Activated naive CD4-positive, alpha-beta T cell treated with anti-CD3 and anti-CD28 coated beads, Interleukin-2, amount 50 U/mL, for 72 hours (primary cell): ENCODE measurements at regions not wholly inside any gene's neighbourhood (a gene's known extent, or its start where the extent isn't known, plus 50 kb on each side); places are given as distances from the start of the nearest gene placed in this dataset.
"Not testable (repeated sequence)": the region's sequence is repeated elsewhere in the genome, so short reads cannot be mapped to it uniquely, and the experiment has no call there.

ENCODE experiments used
- ATAC-seq, 2 donors: fragments of 150-1000 bp; cut with Tn5 transposase; 2 replicates each; pipeline ENCODE4 v1.10.0; 2021; ENCODE audit warnings: mild to moderate bottlenecking in 2 of 2, moderate library complexity in 2 of 2
- DNase-seq, 2 donors: peaks; one replicate each; pipeline ENCODE4 v3.0.0; 2021 to 2022; ENCODE audit warnings: low spot score in 2 of 2
- H3K27ac Mint-ChIP-seq, 2 donors: one replicate each; pipeline ENCODE4 v1.8.0; 2022; ENCODE audit warnings: mild to moderate bottlenecking in 2 of 2, mixed read lengths in 2 of 2
- H3K36me3 Mint-ChIP-seq, 2 donors: one replicate each; pipeline ENCODE4 v1.8.0; 2022; ENCODE audit warnings: mixed read lengths in 2 of 2
- H3K9me3 Mint-ChIP-seq, 2 donors: one replicate each; pipeline ENCODE4 v1.8.0; 2022; ENCODE audit warnings: mixed read lengths in 2 of 2

GRCh38 chr6:91994787-91995186, 1407.9 kb upstream of the MAP3K7 start:
- no peak for DNase-seq
- Mint-ChIP-seq H3K36me3 (peaks cover 0 to 14% of the 10 kb centered on the region in 2 donors), H3K27ac (no peak overlapping the region), H3K9me3 (peaks cover 23 to 30% of the 10 kb centered on the region in 2 donors)
- no peak for ATAC-seq

DNA sequence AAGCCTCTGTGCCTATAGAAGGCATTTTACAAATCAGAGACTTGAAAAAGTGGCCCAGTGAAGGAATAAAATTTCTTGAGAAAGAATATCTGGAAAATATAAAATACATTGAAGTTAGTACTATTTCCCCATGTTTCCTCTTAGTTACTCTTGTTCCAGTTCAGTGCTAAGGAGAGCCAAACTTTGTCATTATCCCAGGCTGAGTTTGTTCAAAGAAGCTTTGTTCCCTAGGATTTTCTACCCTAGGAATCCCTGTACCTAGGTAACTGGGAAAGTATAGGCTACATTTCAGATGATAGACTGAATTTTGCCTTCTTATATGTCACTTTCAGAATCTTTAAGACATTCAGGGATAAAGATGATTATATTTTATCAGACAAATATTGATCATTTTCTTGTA, 1395.7 kb upstream of the MAP3K7 start:
- ATAC-seq (no peak), DNase-seq (no peak)
- no peak overlapping the region for H3K27ac Mint-ChIP-seq
- H3K9me3 Mint-ChIP-seq, result peaks cover 1 to 3% of the 10 kb centered on the region in 2 donors
- no peaks in the 10 kb centered on the region for H3K36me3 Mint-ChIP-seq

- no peak for ATAC-seq
- Mint-ChIP-seq H3K9me3 (peaks cover 17 to 27% of the 10 kb centered on the region in 2 donors), H3K27ac (no peak overlapping the region), H3K36me3 (peaks cover 0 to 6% of the 10 kb centered on the region in 2 donors)
- DNase-seq, result no peak
Measured at GRCh38 chr6:91976797-91977196, 1389.9 kb upstream of the MAP3K7 start.

- Mint-ChIP-seq H3K9me3 (peaks cover 14 to 26% of the 10 kb centered on the region in 2 donors), H3K27ac (no peak overlapping the region), H3K36me3 (peaks cover 0 to 10% of the 10 kb centered on the region in 2 donors)
- DNase-seq, result no peak
- ATAC-seq, result no peak
Measured at GRCh38 chr6:91970700-91971099, 1383.8 kb upstream of the MAP3K7 start.

GRCh38 chr6:91965872-91966271, 1379.0 kb upstream of the MAP3K7 start:
- peaks cover 19 to 20% of the 10 kb centered on the region in 2 donors for H3K9me3 Mint-ChIP-seq
- H3K27ac Mint-ChIP-seq, result no peak overlapping the region

GRCh38 chr6:91961671-91962070, 1374.8 kb upstream of the MAP3K7 start:
- Mint-ChIP-seq H3K36me3 (no peaks in the 10 kb centered on the region), H3K9me3 (peaks cover 17 to 18% of the 10 kb centered on the region in 2 donors), H3K27ac (no peak overlapping the region)
- ATAC-seq (no peak), DNase-seq (no peak)

More at GRCh38 chr6:91965872-91966271, 1379.0 kb upstream of the MAP3K7 start:
- no peak for ATAC-seq
- peaks cover 0 to 4% of the 10 kb centered on the region in 2 donors for H3K36me3 Mint-ChIP-seq
- DNase-seq, result no peak

DNA sequence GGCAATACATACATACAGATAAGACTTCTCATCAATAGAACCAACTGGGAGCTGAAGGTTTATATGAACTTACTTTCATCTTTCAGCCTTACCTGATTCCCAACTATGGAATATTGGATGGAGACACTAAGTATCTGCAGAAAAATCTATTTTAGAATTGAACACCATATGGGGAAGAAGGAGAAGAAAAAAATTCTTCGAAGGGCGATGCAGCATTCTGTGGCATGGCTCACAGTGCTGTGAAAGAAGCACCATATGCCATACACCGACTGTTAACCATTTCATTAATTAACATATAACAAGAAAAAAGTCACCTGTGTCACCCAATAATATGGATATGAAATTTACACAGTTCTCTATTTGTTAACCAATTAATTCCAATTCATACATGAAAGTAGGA, 1374.4 kb upstream of the MAP3K7 start:
- Mint-ChIP-seq H3K27ac (no peak overlapping the region), H3K36me3 (no peaks in the 10 kb centered on the region), H3K9me3 (peaks cover 12 to 18% of the 10 kb centered on the region in 2 donors)
- ATAC-seq (no peak), DNase-seq (no peak)

DNA sequence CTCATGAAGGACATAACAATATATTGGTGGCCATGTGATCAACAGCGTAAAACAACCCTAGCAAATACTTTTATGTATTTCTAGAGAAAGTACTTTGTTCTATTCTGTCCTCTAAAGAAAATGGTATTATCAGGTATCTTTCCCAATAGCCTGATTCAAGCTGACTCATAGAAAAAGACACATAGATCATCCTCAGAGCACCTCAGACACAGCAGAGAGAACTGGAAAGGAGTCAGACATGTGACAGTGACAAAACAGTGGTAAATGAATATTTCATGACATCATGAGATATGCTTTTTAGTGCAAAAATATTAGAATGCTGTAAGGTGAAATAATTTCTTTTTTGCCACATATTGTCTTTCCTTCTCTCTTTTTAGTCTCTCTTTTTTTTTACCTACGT, 1355.0 kb upstream of the MAP3K7 start:
- peaks cover 7 to 25% of the 10 kb centered on the region in 2 donors for H3K9me3 Mint-ChIP-seq
- DNase-seq, result no peak
- peaks cover 6 to 9% of the 10 kb centered on the region in 2 donors for H3K36me3 Mint-ChIP-seq
- H3K27ac Mint-ChIP-seq, result no peak overlapping the region
- ATAC-seq, result no peak

DNA sequence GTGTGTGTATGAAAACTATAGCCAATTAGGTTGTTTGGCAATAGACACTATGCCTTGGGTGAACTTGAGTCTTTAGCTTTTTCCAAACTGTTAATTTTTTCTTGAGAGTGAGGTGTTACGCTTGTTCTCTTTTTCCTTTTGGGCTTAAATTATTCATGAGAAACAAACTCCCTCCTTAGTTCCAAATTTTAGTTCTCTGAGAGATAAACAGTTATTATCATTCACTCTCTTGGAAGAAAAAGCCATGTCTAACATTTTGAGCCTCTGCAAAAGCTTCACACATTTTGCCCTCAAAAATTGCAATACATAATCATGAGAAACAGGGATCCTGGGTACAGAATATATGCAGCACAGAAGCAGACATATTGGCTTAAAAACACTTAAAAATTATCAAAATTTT, 1353.9 kb upstream of the MAP3K7 start:
- H3K9me3 Mint-ChIP-seq, result peaks cover 5 to 23% of the 10 kb centered on the region in 2 donors
- H3K27ac Mint-ChIP-seq, result no peak overlapping the region
- DNase-seq (no peak), ATAC-seq (no peak)
- peaks cover 6 to 9% of the 10 kb centered on the region in 2 donors for H3K36me3 Mint-ChIP-seq

GRCh38 chr6:91926827-91927226, 1340.0 kb upstream of the MAP3K7 start:
- Mint-ChIP-seq H3K9me3 (peaks cover 12 to 17% of the 10 kb centered on the region in 2 donors), H3K27ac (no peak overlapping the region), H3K36me3 (no peaks in the 10 kb centered on the region)
- DNase-seq (no peak), ATAC-seq (no peak)

- Mint-ChIP-seq H3K9me3 (peaks cover 12 to 17% of the 10 kb centered on the region in 2 donors), H3K27ac (no peak overlapping the region), H3K36me3 (no peaks in the 10 kb centered on the region)
- ATAC-seq (no peak), DNase-seq (no peak)
Measured at GRCh38 chr6:91926361-91926760, 1339.5 kb upstream of the MAP3K7 start.

DNA sequence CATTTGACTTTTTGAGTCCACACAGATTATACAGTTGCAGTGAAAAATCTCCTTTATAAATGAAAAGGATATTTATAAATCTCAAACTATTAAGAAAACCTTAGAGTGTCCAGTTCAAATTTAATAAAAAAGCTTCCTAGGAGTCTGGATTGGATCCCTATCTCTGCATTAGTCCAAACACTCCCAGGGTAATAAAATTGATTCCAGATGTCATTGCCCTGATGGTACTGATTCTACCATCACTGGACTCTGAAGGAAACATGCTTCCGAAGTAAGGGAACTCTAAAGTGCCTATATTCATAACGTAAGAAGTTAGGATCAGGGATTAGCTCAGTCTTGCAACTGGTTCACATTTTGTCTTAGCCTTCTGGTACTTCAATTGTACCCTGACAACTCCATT, 1325.1 kb upstream of the MAP3K7 start:
- no peaks in the 10 kb centered on the region for H3K36me3 Mint-ChIP-seq
- DNase-seq, result no peak
- H3K27ac Mint-ChIP-seq, result no peak overlapping the region
- H3K9me3 Mint-ChIP-seq, result peaks cover 12 to 13% of the 10 kb centered on the region in 2 donors
- no peak for ATAC-seq

DNA sequence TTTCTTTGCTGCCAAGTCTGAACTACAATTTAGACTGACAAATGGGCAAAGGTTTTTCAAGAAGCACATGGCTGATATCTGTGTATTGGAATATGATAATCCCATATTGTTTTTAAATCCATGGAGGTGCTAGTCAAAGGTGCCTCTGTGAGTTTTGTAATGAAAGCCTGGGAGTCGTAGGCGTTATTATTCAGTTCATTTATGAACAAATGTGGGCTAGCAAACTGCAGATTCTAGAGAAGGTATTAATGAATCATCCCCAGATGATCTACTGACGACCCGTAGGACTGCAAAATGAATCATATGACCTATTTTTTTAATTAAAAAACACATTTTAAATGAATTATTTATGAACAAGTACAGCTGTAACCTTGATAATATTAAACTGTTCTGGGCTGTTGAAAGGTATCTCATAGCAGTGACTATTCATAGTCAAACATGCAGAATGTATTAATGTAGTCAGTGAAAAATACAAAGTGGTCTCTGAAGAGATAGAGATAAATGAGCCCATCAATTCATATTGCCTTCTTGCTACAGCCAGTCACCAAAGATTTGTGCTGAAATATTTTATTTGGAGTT, 1317.8 kb upstream of the MAP3K7 start:
- H3K36me3 Mint-ChIP-seq, result no peaks in the 10 kb centered on the region
- no peak overlapping the region for H3K27ac Mint-ChIP-seq

DNA sequence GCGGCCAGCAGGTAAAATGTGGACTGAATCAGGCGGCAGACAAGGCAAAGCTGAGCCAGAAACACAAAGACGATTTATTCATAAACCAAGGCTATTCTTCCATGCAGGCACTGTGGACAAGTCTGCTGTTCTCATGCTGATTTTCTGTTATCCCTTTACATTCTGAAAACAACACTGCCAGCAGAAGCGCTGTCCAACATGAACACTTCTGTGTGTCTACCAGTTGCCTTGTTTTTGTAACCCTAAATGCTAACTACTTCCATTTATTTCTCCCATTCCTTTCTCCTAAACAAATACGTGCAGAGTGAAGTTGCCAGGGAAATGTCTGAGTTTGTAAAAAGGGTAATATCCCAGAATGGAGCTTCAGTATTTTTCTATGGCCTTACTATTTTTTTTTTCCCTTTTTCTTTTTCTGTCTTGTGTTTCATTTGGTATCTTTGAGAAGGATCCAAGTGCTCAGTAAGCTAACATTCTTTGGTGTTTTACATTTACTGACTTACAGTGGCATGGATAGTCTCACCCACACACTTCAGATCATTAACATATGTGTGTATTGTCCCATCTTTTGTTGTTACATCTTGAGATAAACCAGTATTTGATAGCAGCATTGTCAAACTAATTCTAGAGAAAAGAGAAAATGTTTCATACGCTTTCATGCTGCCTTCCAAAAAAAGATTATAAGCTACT, 1308.9 kb upstream of the MAP3K7 start:
- Mint-ChIP-seq H3K9me3 (peaks cover 19 to 34% of the 10 kb centered on the region in 2 donors), H3K27ac (no peak overlapping the region), H3K36me3 (peaks cover 0 to 12% of the 10 kb centered on the region in 2 donors)
- DNase-seq (no peak), ATAC-seq (no peak)

More for the DNA sequence above, 1317.8 kb upstream of the MAP3K7 start:
- no peak for DNase-seq
- peaks cover 12 to 27% of the 10 kb centered on the region in 2 donors for H3K9me3 Mint-ChIP-seq
- no peak for ATAC-seq

DNA sequence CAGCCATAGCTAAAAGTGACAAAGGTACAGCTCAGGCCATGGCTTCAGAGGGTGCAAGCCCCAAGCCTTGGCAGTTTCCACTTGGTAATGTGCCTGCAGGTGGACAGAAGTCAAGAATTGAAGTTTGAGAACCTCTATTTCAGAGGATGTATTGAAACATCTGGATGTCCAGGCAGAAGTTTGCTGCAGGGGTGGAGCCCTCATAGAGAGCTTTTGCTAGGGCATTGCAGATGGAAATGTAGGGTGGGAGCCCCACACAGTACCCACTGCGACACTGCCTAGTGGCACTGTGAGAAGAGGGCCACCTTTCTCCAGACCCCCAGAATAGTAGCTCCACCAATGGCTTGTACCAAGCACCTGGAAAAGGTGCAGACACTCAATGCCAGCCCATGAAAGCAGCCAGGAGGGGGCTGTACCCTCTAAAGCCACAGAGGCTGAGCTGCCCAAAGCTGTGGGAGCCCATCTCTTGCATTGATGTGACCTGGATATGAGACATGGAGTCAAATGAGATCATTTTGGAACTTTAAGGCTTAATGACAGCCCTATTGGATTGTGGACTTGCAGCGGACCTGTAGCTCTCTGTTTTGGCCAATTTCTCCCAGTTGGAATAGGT, 1299.4 kb upstream of the MAP3K7 start:
- H3K27ac Mint-ChIP-seq, result no peak overlapping the region

DNA sequence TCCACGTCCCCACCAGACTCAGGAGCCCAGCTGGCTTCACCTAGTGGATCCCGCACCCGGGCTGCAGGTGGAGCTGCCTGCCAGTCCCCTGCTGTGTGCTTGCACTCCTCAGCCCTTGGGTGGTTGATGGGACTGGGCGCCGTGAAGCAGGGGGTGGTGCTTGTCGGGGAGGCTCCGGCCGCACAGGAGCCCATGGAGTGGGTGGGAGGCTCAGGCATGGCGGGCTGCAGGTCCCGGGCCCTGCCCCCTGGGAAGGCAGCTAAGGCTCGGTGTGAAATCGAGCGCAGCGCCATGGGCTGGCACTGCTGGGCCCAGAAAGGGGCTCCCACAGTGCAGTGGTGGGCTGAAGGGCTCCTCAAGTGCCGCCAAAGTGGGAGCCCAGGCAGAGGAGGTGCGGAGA, 1294.9 kb upstream of the MAP3K7 start:
- not testable (repeated sequence) for ATAC-seq, DNase-seq, H3K36me3 Mint-ChIP-seq, H3K27ac Mint-ChIP-seq
- peaks cover 20% of the 10 kb centered on the region in 2 donors for H3K9me3 Mint-ChIP-seq

More for the DNA sequence above, 1299.4 kb upstream of the MAP3K7 start:
- no peak for DNase-seq
- Mint-ChIP-seq H3K9me3 (peaks cover 27 to 28% of the 10 kb centered on the region in 2 donors), H3K36me3 (peaks cover 8% of the 10 kb centered on the region in 2 donors)
- ATAC-seq, result no peak

DNA sequence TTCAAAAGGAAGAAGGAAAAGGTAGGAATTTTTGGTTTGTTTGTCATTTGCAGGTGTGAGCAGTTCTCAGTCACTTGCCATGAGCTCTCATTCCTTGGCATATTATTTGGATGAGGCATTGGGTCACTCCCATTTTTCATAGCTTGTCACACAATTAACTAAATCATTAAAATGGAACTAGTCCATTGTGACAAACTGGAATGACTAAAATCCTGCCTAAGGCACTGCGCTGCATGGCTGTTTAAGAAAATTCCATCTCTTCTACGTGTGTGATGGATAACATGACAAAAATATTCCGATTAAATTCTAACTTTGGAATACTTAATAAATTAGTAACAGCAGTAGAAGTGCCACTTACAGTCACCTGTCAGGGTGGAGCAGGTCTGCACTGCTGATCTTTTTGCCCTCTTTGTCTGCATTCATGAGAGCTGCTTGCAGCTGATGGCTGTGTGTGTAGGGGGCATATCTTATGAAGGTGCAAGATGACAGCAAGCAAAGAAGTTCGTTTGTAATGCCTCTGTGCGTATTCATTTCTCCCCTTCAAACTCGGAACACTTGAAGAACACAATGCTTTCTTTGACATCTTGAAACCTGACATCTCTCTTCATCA, 1292.6 kb upstream of the MAP3K7 start:
- no peaks in the 10 kb centered on the region for H3K36me3 Mint-ChIP-seq
- DNase-seq (no peak), ATAC-seq (no peak)
- no peak overlapping the region for H3K27ac Mint-ChIP-seq
- H3K9me3 Mint-ChIP-seq, result peaks cover 12 to 15% of the 10 kb centered on the region in 2 donors
